ENCODE measurements at regions not wholly inside any gene's neighbourhood (a gene's known extent, or its start where the extent isn't known, plus 50 kb on each side); places are given as distances from the start of the nearest gene placed in this dataset.
A peak's percentile ranks its signal among the peaks of the same experiment; 100 is the strongest.

DNA sequence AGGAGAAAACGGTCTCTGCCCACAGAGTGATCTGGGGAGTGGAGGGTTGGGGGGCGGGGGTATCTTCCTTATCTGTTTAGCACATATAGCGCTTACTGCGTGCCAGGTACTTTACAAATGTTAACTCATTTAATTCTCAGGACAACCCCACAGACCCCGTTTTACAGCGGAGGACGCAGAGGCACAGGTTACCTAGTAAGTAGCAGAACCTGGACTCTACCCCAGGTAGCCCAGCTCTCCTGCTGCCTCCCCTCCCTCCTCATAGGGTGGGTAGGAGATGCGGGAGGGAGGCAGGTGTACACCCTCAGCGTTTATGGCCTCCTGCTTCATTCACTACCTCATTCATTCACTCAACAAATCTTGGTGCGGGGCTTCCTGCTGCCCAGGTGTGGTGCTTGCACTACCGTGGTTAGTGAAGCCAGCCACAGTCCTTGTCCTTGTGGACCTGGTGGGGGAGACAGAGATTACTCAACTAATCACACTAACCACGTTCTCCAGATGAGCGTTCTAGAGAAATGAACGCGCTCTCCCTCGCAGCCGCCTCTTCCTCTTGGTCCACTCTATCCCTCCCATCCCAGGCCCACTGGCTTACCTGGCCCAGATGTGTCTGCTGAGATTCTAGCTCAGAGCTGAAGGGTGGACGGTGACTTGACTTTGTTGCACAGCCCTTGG is 102.0 kb downstream of the IER5 start:
- no peak for DNase-seq
- CTCF ChIA-PET = interaction anchor here (0.7 to 7.7 kb wide), 12 partner anchors 12 to 238 kb away, joined by 3 to 89 read pairs (median 4); no protein-coding TSS in a partner anchor
- H3K36me3 Mint-ChIP-seq = peaks cover 0 to 2% (median 0%) of the 10 kb centered on the region in 3 donors
- Histone ChIP-seq H3K27me3 (ENCODE audit: insufficient read depth, low read length, poor library complexity, severe bottlenecking) (no peaks in the 10 kb centered on the region), H3K36me3 (ENCODE audit: insufficient read depth, low read length) (no peaks in the 10 kb centered on the region), H3K9me3 (ENCODE audit: low read length) (no peaks in the 10 kb centered on the region), H3K27ac (ENCODE audit: low read depth, low read length) (no peak overlapping the region), H3K4me1 (ENCODE audit: insufficient read depth, low read length) (peaks cover 5% of the 10 kb centered on the region), H3K4me3 (ENCODE audit: low read length) (no peak overlapping the region)
- H3K4me1 Mint-ChIP-seq = peaks cover 0 to 9% (median 4%) of the 10 kb centered on the region in 3 donors
- H3K27me3 Mint-ChIP-seq = peaks cover 25 to 53% of the 10 kb centered on the region in 2 donors
- peak overlapping the region in 5 of 7 donors; percentile 29 to 55 (median 32) for H3K4me3 Mint-ChIP-seq
- H3K9me3 Mint-ChIP-seq = peaks cover 0 to 4% (median 0%) of the 10 kb centered on the region in 5 donors
- POLR2A ChIA-PET = no interaction called here
- H3K27ac Mint-ChIP-seq = no peak overlapping the region

DNA sequence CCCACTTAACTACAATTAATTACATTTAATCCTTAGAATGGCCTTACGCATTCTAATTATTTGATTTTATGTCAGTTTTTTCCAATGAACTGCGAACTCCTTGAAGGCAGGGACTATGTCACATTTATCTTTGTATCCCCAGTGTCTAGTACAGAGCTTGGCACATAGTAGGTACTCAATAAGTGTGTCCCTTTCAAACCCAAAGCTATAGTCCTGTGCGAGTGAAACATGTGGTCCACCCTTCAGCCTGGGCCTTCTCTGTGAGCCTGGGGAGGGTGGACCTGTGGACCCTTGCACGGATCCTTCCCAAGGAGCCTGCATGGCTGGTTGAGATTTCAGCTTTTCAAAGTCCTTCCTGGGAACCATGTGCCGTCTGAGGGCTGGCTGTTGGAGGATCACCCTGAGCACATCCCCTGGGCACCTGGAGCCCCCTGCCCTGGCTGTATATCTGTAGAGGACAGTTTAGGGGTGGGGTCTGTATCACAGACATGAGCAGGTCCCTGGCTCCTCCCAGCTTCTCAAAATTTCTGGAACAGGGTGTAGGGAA is 103.1 kb downstream of the IER5 start:
- H3K27me3 Mint-ChIP-seq = peaks cover 28 to 51% of the 10 kb centered on the region in 2 donors
- H3K4me1 Mint-ChIP-seq = peaks cover 0 to 9% (median 4%) of the 10 kb centered on the region in 3 donors
- POLR2A ChIA-PET = no interaction called here
- H3K9me3 Mint-ChIP-seq = peaks cover 0 to 4% (median 0%) of the 10 kb centered on the region in 5 donors
- Histone ChIP-seq H3K36me3 (ENCODE audit: insufficient read depth, low read length) (no peaks in the 10 kb centered on the region), H3K27me3 (ENCODE audit: insufficient read depth, low read length, poor library complexity, severe bottlenecking) (no peaks in the 10 kb centered on the region), H3K9me3 (ENCODE audit: low read length) (no peaks in the 10 kb centered on the region), H3K4me1 (ENCODE audit: insufficient read depth, low read length) (peaks cover 5% of the 10 kb centered on the region), H3K4me3 (ENCODE audit: low read length) (no peak overlapping the region), H3K27ac (ENCODE audit: low read depth, low read length) (no peak overlapping the region)
- no peak overlapping the region for H3K27ac Mint-ChIP-seq
- DNase-seq = no peak
- no peak overlapping the region for H3K4me3 Mint-ChIP-seq
- peaks cover 0 to 11% (median 0%) of the 10 kb centered on the region in 3 donors for H3K36me3 Mint-ChIP-seq
- CTCF ChIA-PET = interaction anchor here (0.6 to 7.7 kb wide), 5 partner anchors 11 to 236 kb away, joined by 3 to 89 read pairs (median 9); no protein-coding TSS in a partner anchor

DNA sequence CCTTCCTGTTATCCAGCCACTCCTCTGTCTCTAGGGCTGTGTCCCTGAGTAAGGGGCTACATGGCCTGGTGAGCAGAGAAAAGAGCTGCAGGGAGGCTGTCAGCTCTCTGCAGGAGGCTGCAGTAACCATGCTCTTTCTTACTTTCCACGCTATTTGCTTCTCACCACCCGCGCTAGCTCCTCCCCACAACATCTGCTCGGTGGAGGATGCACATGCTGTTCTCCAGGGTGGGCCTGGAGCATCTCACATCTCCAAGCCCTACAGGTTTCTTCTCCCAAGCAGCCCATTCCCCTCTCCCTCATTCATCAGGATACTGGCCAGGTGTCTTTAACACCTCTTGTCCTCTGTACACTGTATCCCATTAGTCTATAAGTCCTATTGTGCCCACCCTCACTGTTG is 103.8 kb downstream of the IER5 start:
- ChIA-PET CTCF (interaction anchor here (0.6 to 7.7 kb wide), 5 partner anchors 10 to 236 kb away, joined by 3 to 89 read pairs (median 9); no protein-coding TSS in a partner anchor), POLR2A (no interaction called here)
- H3K27me3 Mint-ChIP-seq = peaks cover 23 to 46% of the 10 kb centered on the region in 2 donors
- H3K27me3 ChIP-seq (ENCODE audit: insufficient read depth, low read length, poor library complexity, severe bottlenecking) = no peaks in the 10 kb centered on the region
- peak overlapping the region in 1 of 8 donors; percentile 59 for H3K27ac Mint-ChIP-seq
- H3K4me3 Mint-ChIP-seq = no peak overlapping the region
- H3K36me3 Mint-ChIP-seq = peaks cover 0 to 11% (median 0%) of the 10 kb centered on the region in 3 donors
- H3K27ac ChIP-seq (ENCODE audit: low read depth, low read length) = no peak overlapping the region
- no peaks in the 10 kb centered on the region for H3K36me3 ChIP-seq (ENCODE audit: insufficient read depth, low read length)
- no peak for DNase-seq
- no peak overlapping the region for H3K4me3 ChIP-seq (ENCODE audit: low read length)
- peaks cover 0 to 9% (median 4%) of the 10 kb centered on the region in 3 donors for H3K4me1 Mint-ChIP-seq
- no peaks in the 10 kb centered on the region for H3K9me3 ChIP-seq (ENCODE audit: low read length)
- H3K4me1 ChIP-seq (ENCODE audit: insufficient read depth, low read length) = peaks cover 5% of the 10 kb centered on the region
- peaks cover 0 to 4% (median 0%) of the 10 kb centered on the region in 5 donors for H3K9me3 Mint-ChIP-seq

GRCh38 chr1:181202986-181203555 is 114.6 kb downstream of the IER5 start:
- H3K4me1 Mint-ChIP-seq = no peaks in the 10 kb centered on the region
- H3K36me3 ChIP-seq (ENCODE audit: insufficient read depth, low read length) = no peaks in the 10 kb centered on the region
- CTCF ChIA-PET = interaction anchor here (1.1 kb wide), 1 partner anchor 14 kb away, joined by 6 read pairs; no protein-coding TSS in a partner anchor
- peaks cover 0 to 6% (median 3%) of the 10 kb centered on the region in 5 donors for H3K9me3 Mint-ChIP-seq
- no peaks in the 10 kb centered on the region for H3K36me3 Mint-ChIP-seq
- H3K27ac Mint-ChIP-seq = peak overlapping the region in 1 of 8 donors; percentile 56
- H3K4me1 ChIP-seq (ENCODE audit: insufficient read depth, low read length) = no peaks in the 10 kb centered on the region
- no peaks in the 10 kb centered on the region for H3K9me3 ChIP-seq (ENCODE audit: low read length)
- no peak overlapping the region for H3K4me3 Mint-ChIP-seq
- H3K27ac ChIP-seq (ENCODE audit: low read depth, low read length) = no peak overlapping the region
- no peak overlapping the region for H3K4me3 ChIP-seq (ENCODE audit: low read length)
- no peak for DNase-seq
- peaks cover 7 to 15% of the 10 kb centered on the region in 2 donors for H3K27me3 Mint-ChIP-seq
- POLR2A ChIA-PET = no interaction called here
- no peaks in the 10 kb centered on the region for H3K27me3 ChIP-seq (ENCODE audit: insufficient read depth, low read length, poor library complexity, severe bottlenecking)

DNA sequence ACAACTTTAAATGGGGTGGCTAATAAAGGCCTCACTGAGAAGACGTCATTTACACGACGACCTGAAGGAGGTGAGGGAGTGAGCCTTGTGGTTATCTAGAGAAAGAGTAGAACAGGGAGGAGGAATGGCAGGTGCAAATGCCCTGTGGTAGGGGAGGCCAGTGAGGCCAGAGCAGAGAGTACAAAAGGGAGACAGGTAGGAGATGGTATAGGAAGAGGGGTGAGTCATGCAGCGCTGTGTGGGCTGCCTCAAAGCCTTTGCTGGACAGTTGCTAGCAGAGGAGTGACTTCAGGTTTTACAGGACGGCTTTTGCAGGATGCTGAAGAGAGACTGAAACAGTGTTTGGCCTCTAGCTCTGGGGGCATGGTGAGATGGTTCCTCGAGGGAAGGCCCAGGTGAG is 116.0 kb downstream of the IER5 start:
- Mint-ChIP-seq H3K36me3 (no peaks in the 10 kb centered on the region), H3K9me3 (peaks cover 0 to 6% (median 0%) of the 10 kb centered on the region in 5 donors), H3K4me1 (no peaks in the 10 kb centered on the region), H3K4me3 (no peak overlapping the region), H3K27me3 (peaks cover 3 to 12% of the 10 kb centered on the region in 2 donors), H3K27ac (no peak overlapping the region)
- no peak for DNase-seq
- H3K36me3 ChIP-seq (ENCODE audit: insufficient read depth, low read length) = no peaks in the 10 kb centered on the region
- no peaks in the 10 kb centered on the region for H3K9me3 ChIP-seq (ENCODE audit: low read length)
- no peaks in the 10 kb centered on the region for H3K27me3 ChIP-seq (ENCODE audit: insufficient read depth, low read length, poor library complexity, severe bottlenecking)
- no peaks in the 10 kb centered on the region for H3K4me1 ChIP-seq (ENCODE audit: insufficient read depth, low read length)
- H3K4me3 ChIP-seq (ENCODE audit: low read length) = no peak overlapping the region
- CTCF ChIA-PET = interaction anchor here (1.1 kb wide), 1 partner anchor 14 kb away, joined by 4 read pairs; no protein-coding TSS in a partner anchor
- POLR2A ChIA-PET = no interaction called here
- no peak overlapping the region for H3K27ac ChIP-seq (ENCODE audit: low read depth, low read length)

DNA sequence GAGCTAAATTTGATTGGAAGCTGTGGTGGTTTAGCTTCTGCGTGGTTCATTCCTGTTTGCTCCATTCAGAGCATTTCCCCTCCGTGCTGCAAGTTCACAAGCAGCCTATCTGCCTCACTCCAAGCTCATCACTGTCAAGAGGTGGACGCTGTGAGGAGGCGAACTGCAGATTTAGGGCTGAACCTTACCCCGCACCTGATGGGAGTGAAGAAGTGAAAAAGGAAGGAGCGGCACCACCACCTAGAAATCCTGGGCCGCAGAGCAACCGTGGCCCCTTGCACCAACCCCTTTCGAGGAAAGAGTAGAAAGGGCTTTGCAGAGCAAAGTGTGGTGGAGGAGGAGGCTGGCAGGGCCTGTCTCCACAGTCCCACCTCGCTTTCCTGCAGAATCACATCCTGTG is 117.4 kb downstream of the IER5 start:
- H3K9me3 ChIP-seq (ENCODE audit: low read length) = no peaks in the 10 kb centered on the region
- H3K27ac Mint-ChIP-seq = no peak overlapping the region
- no peaks in the 10 kb centered on the region for H3K27me3 ChIP-seq (ENCODE audit: insufficient read depth, low read length, poor library complexity, severe bottlenecking)
- ChIA-PET CTCF (interaction anchor here (1.0 kb wide), 1 partner anchor 219 kb away, joined by 3 read pairs; no protein-coding TSS in a partner anchor), POLR2A (no interaction called here)
- H3K36me3 Mint-ChIP-seq = no peaks in the 10 kb centered on the region
- no peaks in the 10 kb centered on the region for H3K36me3 ChIP-seq (ENCODE audit: insufficient read depth, low read length)
- H3K4me1 ChIP-seq (ENCODE audit: insufficient read depth, low read length) = no peaks in the 10 kb centered on the region
- no peaks in the 10 kb centered on the region for H3K4me1 Mint-ChIP-seq
- H3K4me3 Mint-ChIP-seq = no peak overlapping the region
- no peak overlapping the region for H3K4me3 ChIP-seq (ENCODE audit: low read length)
- H3K27me3 Mint-ChIP-seq = peaks cover 5 to 9% of the 10 kb centered on the region in 2 donors
- DNase-seq = no peak
- H3K9me3 Mint-ChIP-seq = no peaks in the 10 kb centered on the region
- no peak overlapping the region for H3K27ac ChIP-seq (ENCODE audit: low read depth, low read length)

DNA sequence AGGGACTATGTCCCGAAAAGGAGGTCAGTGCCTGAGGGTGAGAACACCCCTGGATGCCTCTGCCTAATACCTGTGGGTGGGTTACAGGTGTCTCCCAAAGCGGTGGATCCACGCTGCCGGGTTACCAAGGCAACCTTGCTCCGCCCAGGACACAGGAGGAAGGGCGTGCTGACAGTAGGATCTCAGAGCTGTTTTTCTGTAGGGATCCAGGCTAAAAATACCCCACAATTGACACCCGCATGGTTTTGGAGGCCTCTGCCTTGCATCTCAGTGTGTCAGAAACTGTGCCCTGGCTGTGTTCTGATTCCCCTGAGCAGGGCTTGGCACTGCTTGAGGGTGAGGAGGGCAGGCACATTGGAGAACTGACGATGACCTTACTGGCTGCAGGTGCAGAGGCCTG is 118.0 kb downstream of the IER5 start:
- Mint-ChIP-seq H3K4me1 (no peaks in the 10 kb centered on the region), H3K27ac (no peak overlapping the region), H3K27me3 (peaks cover 10 to 11% of the 10 kb centered on the region in 2 donors), H3K36me3 (no peaks in the 10 kb centered on the region), H3K9me3 (no peaks in the 10 kb centered on the region), H3K4me3 (no peak overlapping the region)
- no peak for DNase-seq
- Histone ChIP-seq H3K4me1 (ENCODE audit: insufficient read depth, low read length) (no peaks in the 10 kb centered on the region), H3K36me3 (ENCODE audit: insufficient read depth, low read length) (no peaks in the 10 kb centered on the region), H3K27me3 (ENCODE audit: insufficient read depth, low read length, poor library complexity, severe bottlenecking) (no peaks in the 10 kb centered on the region), H3K27ac (ENCODE audit: low read depth, low read length) (no peak overlapping the region), H3K9me3 (ENCODE audit: low read length) (no peaks in the 10 kb centered on the region), H3K4me3 (ENCODE audit: low read length) (no peak overlapping the region)
- CTCF ChIA-PET = interaction anchor here (0.8 kb wide), 1 partner anchor 218 kb away, joined by 3 read pairs; no protein-coding TSS in a partner anchor
- POLR2A ChIA-PET = no interaction called here
